A549 (cell line): ENCODE measurements at regions not wholly inside any gene's neighbourhood (a gene's known extent, or its start where the extent isn't known, plus 50 kb on each side); places are given as distances from the start of the nearest gene placed in this dataset.

Source experiments
- ATAC-seq, 2 experiments: fragments of 200-7000 bp in 1 of 2; fragments of >200 bp in 1 of 2; cut with Nextera tagmentation in 1 of 2; cut with Tn5 transposase in 1 of 2; 3 replicates each; pipeline versions ENCODE4 v1.8.0 to v1.9.1; 2018 to 2020; ENCODE audit warnings: mild to moderate bottlenecking in 1 of 2, moderate library complexity in 1 of 2
- CTCF ChIA-PET: fragments of 300-600 bp; sonication (Branson Sonifier 250); formaldehyde crosslinking; extraction: SDS; loops from one replicate; lab custom pipeline; 2021; ENCODE audit warnings: antibody characterized with exemption, inconsistent platforms; lab: Yijun Ruan, JAX
- POLR2A ChIA-PET: fragments of 350-600 bp; formaldehyde crosslinking; extraction: SDS; loops from one replicate; lab custom pipeline; 2021; ENCODE audit warnings: antibody characterized with exemption, inconsistent platforms; lab: Yijun Ruan, JAX
- DNase-seq, 2 experiments: peaks; one replicate each; pipeline versions ENCODE4 v3.0.0 to v3.0.0-alpha.2; 2011 to 2016; ENCODE audit warnings: low read depth in 1 of 2, low spot score in 1 of 2
- FAIRE-seq: peaks from 2 replicates; lab custom pipeline; 2011; peaks lifted over from hg19 to GRCh38; lab: Jason Lieb, UNC
- H3K27ac ChIP-seq, 2 experiments: fragments of >200 bp; sonication (Bioruptor Twin); formaldehyde crosslinking; 3 replicates each; pipeline ENCODE4 v1.5.1; 2016 to 2017
- H3K4me1 ChIP-seq: fragments of >200 bp; sonication (Bioruptor Twin); formaldehyde crosslinking; 3 replicates; pipeline ENCODE4 v1.6.1; 2016
- H3K4me2 ChIP-seq: fragments of >200 bp; sonication (Bioruptor Twin); formaldehyde crosslinking; 3 replicates; pipeline ENCODE4 v1.6.1; 2016
- H3K4me3 ChIP-seq: fragments of >200 bp; sonication (Bioruptor Twin); formaldehyde crosslinking; 3 replicates; pipeline ENCODE4 v1.5.1; 2016
- H3K9me3 ChIP-seq: fragments of >200 bp; sonication (Bioruptor Twin); formaldehyde crosslinking; 3 replicates; pipeline ENCODE4 v1.6.1; 2016
- BHLHE40 ChIP-seq: IDR thresholded peaks from 2 replicates; pipeline ENCODE4 v1.6.1; 2012; ENCODE audit warnings: low read depth, low read length, inconsistent platforms
- FOSB ChIP-seq: fragments of 250-450 bp; sonication (Bioruptor Pico); IDR thresholded peaks from 2 replicates; pipeline ENCODE4 v1.5.0; 2020; ENCODE audit warnings: mild to moderate bottlenecking, moderate library complexity
- FOSL2 ChIP-seq, 2 experiments: fragments of 450-650 bp in 1 of 2; fragments of >200 bp in 1 of 2; sonication (Bioruptor Twin) in 1 of 2; formaldehyde crosslinking; IDR thresholded peaks; 2 replicates each; pipeline versions ENCODE4 v1.5.0 to v1.6.1; 2016 to 2020; ENCODE audit warnings: mild to moderate bottlenecking in 1 of 2, moderate library complexity in 1 of 2
- FOXS1 ChIP-seq: fragments of 250-450 bp; sonication (Bioruptor Pico); IDR thresholded peaks from 2 replicates; pipeline ENCODE4 v1.5.0; 2020; ENCODE audit warnings: mild to moderate bottlenecking, moderate library complexity
- HEYL ChIP-seq: fragments of 250-450 bp; sonication (Bioruptor Pico); IDR thresholded peaks from 2 replicates; pipeline ENCODE4 v1.8.0; 2021; ENCODE audit warnings: mild to moderate bottlenecking, moderate library complexity
- JUNB ChIP-seq: fragments of >200 bp; sonication (Bioruptor Twin); formaldehyde crosslinking; IDR thresholded peaks from 2 replicates; pipeline ENCODE4 v1.6.1; 2016
- MYC ChIP-seq: IDR thresholded peaks from 2 replicates; pipeline ENCODE4 v1.6.1; 2012; ENCODE audit warnings: mild to moderate bottlenecking, inconsistent platforms, low read length, improper control_type of control experiment, borderline replicate concordance
- NFE2L2 ChIP-seq: fragments of 150-350 bp; conservative IDR thresholded peaks from 2 replicates; pipeline ENCODE4 v1.6.1; 2014; ENCODE audit warnings: low read length
- PHF8 ChIP-seq: fragments of 200-600 bp; sonication (generic); IDR thresholded peaks from 2 replicates; pipeline ENCODE4 v1.6.1; 2016; ENCODE audit warnings: low read depth, mild to moderate bottlenecking, antibody characterized with exemption, moderate library complexity, borderline replicate concordance
- POLR2A ChIP-seq: IDR thresholded peaks from 2 replicates; pipeline ENCODE4 v1.6.1; 2012; ENCODE audit warnings: mild to moderate bottlenecking, low read length
- TFCP2L1 ChIP-seq: fragments of 250-450 bp; sonication (Bioruptor Pico); IDR thresholded peaks from 2 replicates; pipeline ENCODE4 v1.5.0; 2021; ENCODE audit warnings: mild to moderate bottlenecking
- TP53 ChIP-seq: fragments of 250-450 bp; sonication (Bioruptor Pico); IDR thresholded peaks from 2 replicates; pipeline ENCODE4 v1.5.0; 2021; ENCODE audit warnings: mild to moderate bottlenecking, moderate library complexity
- whole genome bisulfite sequencing: methylation state at CpG from one replicate; pipeline ENCODE4 v1.1.6; 2017; ENCODE audit errors: missing lambda C conversion rate; 5-methylcytosine and 5-hydroxymethylcytosine counted together
- TF ChIP-seq, protein P1 (sequence below): fragments of 150-350 bp; IDR thresholded peaks from 2 replicates; pipeline ENCODE4 v1.6.1; 2014; ENCODE audit warnings: low read depth, mild to moderate bottlenecking, low read length
- TF ChIP-seq, protein P2 (sequence below): fragments of >200 bp; sonication (Bioruptor Twin); formaldehyde crosslinking; IDR thresholded peaks from 3 replicates; pipeline ENCODE4 v1.5.1; 2016
- TF ChIP-seq, protein P3 (sequence below): fragments of 250-450 bp; sonication (Bioruptor Pico); IDR thresholded peaks from 2 replicates; pipeline ENCODE4 v1.5.0; 2021; ENCODE audit warnings: mild to moderate bottlenecking, moderate library complexity, borderline replicate concordance

DNA sequence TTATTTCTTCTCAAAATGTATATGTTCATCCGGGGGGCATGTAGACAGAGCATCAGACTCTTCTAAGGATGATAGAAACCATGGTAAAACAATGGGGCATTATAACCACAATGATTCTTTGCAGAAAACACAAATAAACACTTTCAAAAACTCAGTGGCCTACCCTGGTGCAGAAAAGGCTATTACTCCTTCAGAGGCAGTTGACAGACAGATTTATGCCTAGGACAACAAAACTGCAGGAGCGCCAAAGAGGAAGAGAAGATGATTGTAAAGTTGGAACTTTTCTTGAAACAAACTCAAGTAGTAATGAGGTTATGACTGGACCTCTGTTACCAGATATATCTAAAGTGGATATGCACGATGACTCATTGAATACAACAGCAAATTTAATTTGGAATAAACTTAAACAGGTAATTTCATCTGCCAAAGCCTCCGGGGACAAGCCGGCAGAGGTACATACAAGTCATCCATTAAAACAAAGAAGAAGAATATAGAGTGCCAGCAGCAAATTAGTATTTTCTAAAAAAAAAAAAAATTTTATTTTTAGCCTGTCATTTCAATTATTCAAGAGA lies 1068.4 kb upstream of the INTU start:
- ChIA-PET POLR2A (no interaction called here), CTCF (no interaction called here)
- DNase-seq (no peak), FAIRE-seq (no peak), ATAC-seq (no peak)
- Histone ChIP-seq H3K4me1 (no peaks in the 10 kb centered on the region), H3K9me3 (no peaks in the 10 kb centered on the region), H3K27ac (no peak overlapping the region), H3K4me2 (no peak overlapping the region), H3K4me3 (no peak overlapping the region)
- 57% methylated on average over 5 of the region's 5 CpGs for WGBS
- TF ChIP-seq, protein P1, sequence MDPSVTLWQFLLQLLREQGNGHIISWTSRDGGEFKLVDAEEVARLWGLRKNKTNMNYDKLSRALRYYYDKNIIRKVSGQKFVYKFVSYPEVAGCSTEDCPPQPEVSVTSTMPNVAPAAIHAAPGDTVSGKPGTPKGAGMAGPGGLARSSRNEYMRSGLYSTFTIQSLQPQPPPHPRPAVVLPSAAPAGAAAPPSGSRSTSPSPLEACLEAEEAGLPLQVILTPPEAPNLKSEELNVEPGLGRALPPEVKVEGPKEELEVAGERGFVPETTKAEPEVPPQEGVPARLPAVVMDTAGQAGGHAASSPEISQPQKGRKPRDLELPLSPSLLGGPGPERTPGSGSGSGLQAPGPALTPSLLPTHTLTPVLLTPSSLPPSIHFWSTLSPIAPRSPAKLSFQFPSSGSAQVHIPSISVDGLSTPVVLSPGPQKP, result no peak
- TF ChIP-seq POLR2A (no peak), FOSB (CRISPR knock-in tag) (no peak), HEYL (no peak)

DNA sequence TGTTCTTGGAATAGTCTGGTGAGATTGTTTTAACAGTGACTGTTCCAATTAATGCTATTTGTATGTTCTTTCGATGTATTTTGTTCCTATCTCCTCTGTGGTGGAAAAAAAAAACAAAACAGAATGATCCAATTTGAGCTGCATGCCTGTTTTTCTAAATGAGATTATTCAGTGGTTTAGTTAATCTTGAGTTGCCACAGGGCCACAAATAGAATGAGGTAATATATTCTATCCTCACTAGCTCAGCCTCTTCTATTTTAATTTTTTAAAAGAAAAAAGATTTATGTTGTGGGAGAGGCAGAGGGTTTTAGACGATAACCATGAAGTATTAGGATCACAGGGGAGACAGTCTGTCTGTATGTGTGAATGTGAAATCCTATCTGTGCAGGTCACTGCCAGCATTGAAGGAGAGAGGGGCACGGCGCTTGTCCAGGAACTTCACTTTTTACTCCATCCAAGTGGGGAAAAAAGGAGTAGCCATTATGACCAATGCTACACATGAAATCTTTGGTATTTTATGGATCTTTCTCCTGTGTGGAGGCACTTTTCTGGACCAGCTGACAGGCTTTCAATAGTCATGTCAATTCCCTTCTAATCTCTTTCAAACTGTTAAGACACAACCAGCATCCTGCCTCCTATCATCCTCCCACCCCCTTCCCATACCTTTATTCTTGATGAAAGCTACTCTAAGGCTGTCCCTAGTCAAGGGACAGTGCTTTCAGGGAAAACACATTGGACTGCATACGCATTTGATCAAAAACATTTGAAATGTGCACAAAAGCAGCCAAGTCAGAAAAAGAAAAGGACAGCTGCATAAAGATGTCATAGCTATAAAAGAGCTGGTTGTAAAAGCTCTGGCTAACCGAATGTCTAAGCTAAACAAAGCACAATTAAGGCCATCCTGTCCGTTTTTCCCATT lies 1063.8 kb upstream of the INTU start:
- no peaks in the 10 kb centered on the region for H3K9me3 ChIP-seq
- no peak overlapping the region for H3K27ac ChIP-seq
- DNase-seq, result no peak
- H3K4me2 ChIP-seq, result no peak overlapping the region
- ChIA-PET CTCF (no interaction called here), POLR2A (no interaction called here)
- no peak overlapping the region for H3K4me3 ChIP-seq
- H3K4me1 ChIP-seq, result no peaks in the 10 kb centered on the region
- no peak for ATAC-seq
- TF ChIP-seq FOSL2 (IDR thresholded peaks at IDR 0.05) (no peak), FOSL2 (CRISPR knock-in tag; IDR thresholded peaks at IDR 0.05) (no peak), FOXS1 (CRISPR knock-in tag) (no peak), MYC (no peak), TFCP2L1 (CRISPR knock-in tag) (no peak), BHLHE40 (no peak), PHF8 (no peak), JUNB (no peak), NFE2L2 (no peak)
- TF ChIP-seq, protein P2, sequence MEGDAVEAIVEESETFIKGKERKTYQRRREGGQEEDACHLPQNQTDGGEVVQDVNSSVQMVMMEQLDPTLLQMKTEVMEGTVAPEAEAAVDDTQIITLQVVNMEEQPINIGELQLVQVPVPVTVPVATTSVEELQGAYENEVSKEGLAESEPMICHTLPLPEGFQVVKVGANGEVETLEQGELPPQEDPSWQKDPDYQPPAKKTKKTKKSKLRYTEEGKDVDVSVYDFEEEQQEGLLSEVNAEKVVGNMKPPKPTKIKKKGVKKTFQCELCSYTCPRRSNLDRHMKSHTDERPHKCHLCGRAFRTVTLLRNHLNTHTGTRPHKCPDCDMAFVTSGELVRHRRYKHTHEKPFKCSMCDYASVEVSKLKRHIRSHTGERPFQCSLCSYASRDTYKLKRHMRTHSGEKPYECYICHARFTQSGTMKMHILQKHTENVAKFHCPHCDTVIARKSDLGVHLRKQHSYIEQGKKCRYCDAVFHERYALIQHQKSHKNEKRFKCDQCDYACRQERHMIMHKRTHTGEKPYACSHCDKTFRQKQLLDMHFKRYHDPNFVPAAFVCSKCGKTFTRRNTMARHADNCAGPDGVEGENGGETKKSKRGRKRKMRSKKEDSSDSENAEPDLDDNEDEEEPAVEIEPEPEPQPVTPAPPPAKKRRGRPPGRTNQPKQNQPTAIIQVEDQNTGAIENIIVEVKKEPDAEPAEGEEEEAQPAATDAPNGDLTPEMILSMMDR, result no peak
- TF ChIP-seq, protein P3, sequence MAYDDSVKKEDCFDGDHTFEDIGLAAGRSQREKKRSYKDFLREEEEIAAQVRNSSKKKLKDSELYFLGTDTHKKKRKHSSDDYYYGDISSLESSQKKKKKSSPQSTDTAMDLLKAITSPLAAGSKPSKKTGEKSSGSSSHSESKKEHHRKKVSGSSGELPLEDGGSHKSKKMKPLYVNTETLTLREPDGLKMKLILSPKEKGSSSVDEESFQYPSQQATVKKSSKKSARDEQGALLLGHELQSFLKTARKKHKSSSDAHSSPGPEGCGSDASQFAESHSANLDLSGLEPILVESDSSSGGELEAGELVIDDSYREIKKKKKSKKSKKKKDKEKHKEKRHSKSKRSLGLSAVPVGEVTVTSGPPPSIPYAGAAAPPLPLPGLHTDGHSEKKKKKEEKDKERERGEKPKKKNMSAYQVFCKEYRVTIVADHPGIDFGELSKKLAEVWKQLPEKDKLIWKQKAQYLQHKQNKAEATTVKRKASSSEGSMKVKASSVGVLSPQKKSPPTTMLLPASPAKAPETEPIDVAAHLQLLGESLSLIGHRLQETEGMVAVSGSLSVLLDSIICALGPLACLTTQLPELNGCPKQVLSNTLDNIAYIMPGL (CRISPR knock-in tag), result no peak
- TF ChIP-seq, protein P1, result no peak
- WGBS, result 35% methylated on average over 7 of the region's 7 CpGs
- no peak for FAIRE-seq

DNA sequence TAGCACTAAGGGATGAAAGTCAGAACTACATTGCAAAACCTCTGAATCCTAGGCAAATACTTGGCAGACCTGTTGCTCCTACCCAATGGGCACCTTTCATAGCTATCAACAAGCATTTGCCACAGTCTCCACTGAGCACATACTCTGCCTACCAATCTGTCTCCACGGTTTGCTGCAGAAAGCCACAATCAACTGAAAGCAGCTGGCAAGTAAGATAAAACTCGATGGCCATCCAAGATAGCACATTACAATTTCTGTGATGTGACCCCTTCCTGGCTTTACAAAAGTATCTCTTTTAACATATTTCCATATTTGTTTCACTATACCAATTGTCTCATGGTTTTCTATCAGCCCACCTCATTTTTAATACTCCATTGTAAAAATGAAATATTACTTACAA lies 1060.5 kb upstream of the INTU start:
- Histone ChIP-seq H3K4me3 (no peak overlapping the region), H3K4me2 (no peak overlapping the region), H3K4me1 (no peaks in the 10 kb centered on the region), H3K27ac (no peak overlapping the region), H3K9me3 (no peaks in the 10 kb centered on the region)
- WGBS, result 0% methylated on average over 2 of the region's 2 CpGs
- ChIA-PET CTCF (interaction anchor here (0.6 kb wide), 1 partner anchor 184 kb away, joined by 4 read pairs; no protein-coding TSS in a partner anchor), POLR2A (no interaction called here)
- no peak for TF ChIP-seq TP53 (CRISPR knock-in tag)
- no peak for FAIRE-seq
- DNase-seq, result no peak
- no peak for ATAC-seq
